HG03432 (cell line): ENCODE measurements at regions not wholly inside any gene's neighbourhood (a gene's known extent, or its start where the extent isn't known, plus 50 kb on each side); places are given as distances from the start of the nearest gene placed in this dataset.
A peak's percentile ranks its signal among the peaks of the same experiment; 100 is the strongest.

Source experiments
- ATAC-seq: cut with Tn5 transposase; IDR thresholded peaks from one replicate; pipeline ENCODE4 v1.9.1; 2021; ENCODE audit warnings: mild to moderate bottlenecking, moderate library complexity; ENCODE audit not compliant: unreplicated experiment

- peak; percentile 98 for ATAC-seq
Measured at GRCh38 chr3:70120357-70120966, 120.9 kb downstream of the SAMMSON start.

GRCh38 chr3:70127192-70127591, 127.7 kb downstream of the SAMMSON start:
- ATAC-seq: no peak

GRCh38 chr3:70137366-70137765, 137.8 kb downstream of the SAMMSON start:
- no peak for ATAC-seq

GRCh38 chr3:70138606-70139005, 139.1 kb downstream of the SAMMSON start:
- no peak for ATAC-seq
